GM21381 (cell line): ENCODE measurements at regions not wholly inside any gene's neighbourhood (a gene's known extent, or its start where the extent isn't known, plus 50 kb on each side); places are given as distances from the start of the nearest gene placed in this dataset.

ENCODE experiments used
- ATAC-seq: cut with Tn5 transposase; IDR thresholded peaks from one replicate; pipeline ENCODE4 v1.9.1; 2021; ENCODE audit warnings: mild to moderate bottlenecking, moderate library complexity; ENCODE audit not compliant: unreplicated experiment

DNA sequence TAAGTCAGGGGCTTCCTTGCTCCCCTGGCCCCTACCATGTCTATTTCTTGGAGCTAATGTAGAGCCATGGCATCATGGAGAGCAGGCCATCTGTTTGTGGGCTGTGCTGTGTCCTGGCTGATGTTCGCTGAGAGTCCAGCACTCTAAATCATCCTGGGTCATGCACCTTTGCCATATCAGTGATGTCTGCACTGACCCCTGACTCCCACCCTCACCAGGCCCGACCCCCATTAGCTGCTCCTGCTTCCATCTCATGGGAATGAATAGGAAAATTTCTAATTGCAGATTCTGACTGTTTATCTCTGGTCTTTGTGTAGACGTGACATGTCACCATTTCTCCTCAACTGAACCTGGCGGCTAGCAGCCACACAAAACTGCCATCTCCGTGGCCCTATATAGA, 236.9 kb downstream of the NSG2 start:
- no peak for ATAC-seq

DNA sequence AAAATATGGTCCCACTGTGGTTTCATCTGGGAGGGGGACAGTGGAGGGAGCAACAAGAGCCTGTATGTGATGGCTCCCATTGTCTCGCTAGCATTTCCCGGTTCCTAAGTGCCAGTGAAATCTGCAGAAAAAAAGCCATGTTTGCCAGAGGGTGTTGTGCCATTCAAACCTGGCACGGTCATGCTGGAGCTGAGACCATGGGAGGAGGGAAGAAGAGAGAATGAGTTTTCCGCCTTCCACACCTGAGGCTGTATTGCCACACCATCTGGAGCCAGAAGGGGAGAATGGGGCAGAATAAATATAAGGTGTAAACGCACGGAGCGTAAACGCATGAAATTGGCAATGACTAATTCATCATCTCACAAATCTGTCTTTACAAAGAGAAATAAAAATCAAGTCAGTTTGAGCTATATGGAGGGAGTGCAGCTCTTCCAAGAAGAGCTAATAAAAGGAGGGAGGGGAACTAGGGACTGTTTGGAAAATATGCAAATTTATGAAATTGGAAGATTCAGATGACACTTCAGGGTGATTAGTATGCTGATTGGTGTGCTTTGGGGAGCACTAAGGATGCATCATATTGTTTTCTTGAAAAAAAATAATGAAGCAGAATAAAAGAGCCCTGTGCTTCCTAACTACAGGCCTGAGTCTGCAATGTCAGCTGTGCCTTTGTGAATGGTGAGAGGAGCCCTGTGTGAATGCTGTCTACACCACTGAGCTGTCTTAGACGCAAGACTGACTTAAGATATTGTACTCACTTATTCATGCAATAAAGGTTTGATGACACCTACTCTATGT, 237.9 kb downstream of the NSG2 start:
- no peak for ATAC-seq

DNA sequence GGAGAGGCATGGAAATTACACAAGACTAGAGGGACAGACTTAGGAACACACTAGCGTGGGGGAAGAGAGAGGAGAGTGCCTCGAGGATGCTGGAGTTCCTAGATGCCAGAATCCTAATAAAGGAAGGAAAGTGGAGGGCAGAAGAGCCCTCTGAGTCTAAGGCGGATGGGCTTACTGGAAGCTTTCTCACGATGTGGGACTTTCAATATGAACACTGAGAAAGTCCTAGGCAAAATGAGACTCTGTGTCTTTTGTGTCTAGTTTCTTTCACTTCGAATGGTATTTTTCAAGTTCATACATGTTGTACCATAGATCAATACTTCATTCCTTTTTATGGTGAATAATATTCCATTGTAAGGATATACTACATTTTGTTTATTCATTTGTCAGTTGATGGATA, 239.4 kb downstream of the NSG2 start:
- ATAC-seq: no peak

DNA sequence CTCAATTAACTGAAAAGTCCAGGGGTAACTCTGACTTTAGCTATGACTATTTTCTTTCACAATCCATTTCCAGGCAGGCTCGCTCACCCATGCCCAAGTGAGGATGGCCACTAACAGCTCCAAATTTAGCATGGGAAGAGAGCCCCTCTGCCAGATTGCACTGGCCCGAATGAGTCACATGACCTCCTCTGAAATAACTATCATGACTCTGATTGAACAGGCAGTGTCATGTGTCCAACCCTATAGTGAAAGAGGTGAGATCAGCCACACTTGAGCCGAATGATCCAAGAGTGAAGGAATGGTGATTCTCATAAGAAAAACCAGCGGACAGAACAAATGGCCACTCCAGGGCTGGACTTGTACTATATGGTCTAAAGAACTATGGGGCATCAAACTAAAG, 242.3 kb downstream of the NSG2 start:
- no peak for ATAC-seq

DNA sequence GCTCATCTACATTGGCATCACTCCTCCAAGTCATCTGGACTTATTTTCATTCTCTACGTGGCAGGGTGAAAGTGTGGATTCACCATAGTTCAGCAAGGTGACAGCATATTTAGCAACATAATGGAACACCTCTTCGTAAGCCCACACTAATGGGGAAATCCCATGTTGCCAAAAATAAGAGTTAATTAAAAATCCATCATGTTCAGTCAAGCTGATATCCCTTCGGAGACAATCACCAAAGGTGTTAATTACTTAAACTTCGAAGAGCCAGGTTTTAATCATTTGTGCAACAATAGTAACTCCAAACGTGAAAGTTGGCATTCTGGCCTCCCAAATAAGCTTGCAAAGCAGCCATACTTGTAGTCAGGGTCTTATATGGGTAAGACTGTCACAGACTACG, 242.9 kb downstream of the NSG2 start:
- ATAC-seq: no peak

DNA sequence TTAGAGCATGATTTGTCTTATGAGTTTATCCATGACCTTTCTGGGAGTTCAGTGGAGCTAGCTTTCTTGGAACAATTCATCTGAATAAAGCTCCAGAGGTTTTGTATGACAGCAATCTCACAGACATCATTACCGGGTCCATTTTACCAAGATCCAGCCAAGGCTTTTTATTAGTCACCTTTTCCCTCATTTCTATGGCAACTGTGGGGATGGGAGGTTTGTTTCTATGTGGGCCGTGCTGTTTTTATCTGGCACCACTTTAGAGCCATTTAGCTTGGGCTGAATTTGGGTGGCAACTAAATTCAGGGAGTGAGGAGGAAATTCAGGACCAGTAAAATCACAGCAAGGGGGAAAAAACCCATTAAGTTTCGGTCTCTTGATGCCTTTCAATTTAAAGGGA, 245.7 kb downstream of the NSG2 start:
- ATAC-seq: no peak

DNA sequence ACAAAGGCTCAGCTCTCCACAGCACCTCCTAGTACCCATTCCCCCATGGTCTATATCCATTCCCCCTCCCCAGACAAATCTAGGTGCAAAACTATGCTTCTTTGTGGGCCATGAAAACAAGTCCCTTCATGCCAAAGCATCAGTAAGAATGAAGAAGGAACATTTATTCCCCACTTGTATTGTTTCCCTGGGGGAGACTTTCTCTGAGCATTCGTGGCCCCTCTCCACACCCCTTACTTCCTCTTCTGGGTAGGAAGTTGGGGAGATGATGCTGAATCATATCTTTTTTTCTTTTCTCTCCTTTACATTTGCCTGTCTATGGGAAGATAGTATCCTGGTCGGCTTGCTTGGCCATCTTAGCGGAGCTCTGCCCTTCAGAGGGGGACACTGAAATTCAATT, 246.8 kb downstream of the NSG2 start:
- ATAC-seq: no peak

DNA sequence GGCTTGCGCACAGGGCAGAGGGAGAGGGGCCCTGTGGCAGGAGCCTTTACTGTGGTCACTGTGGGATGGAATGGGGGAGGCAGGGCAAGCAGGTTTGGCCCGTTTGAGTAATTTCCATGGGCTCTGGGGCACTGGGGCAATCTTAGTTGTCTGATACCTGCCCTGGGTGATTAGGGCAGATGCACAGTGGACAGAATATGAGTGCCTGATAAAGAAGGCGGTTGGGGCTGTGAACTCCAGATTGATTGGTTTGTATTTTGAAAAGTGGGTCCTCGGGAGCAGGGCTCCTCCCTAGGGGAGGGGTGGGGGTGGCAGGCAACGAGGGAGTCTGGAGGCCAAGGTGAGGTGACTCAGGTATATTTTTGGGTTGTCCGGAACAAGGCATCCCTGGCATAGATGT, 247.5 kb downstream of the NSG2 start:
- no peak for ATAC-seq

DNA sequence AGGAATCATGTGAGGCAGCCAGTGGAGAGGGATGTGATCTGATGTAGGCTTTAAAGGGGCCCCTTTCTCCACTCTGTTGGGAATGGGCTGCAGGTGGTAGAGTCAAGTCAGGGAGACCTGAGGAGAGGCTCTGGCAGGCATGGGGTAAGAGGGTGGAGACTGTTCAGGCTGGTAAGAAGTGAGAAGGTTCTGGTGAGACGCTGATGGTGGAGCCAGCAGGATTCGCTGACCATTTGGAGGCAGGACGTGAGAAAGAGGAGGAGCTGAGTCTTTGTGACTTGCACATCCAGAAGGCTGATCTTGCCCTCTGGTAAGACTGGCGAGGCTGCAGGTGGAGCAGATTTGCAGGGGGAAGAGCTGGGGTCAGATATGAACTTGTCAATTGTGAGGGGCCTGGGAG, 248.0 kb downstream of the NSG2 start:
- ATAC-seq: no peak

DNA sequence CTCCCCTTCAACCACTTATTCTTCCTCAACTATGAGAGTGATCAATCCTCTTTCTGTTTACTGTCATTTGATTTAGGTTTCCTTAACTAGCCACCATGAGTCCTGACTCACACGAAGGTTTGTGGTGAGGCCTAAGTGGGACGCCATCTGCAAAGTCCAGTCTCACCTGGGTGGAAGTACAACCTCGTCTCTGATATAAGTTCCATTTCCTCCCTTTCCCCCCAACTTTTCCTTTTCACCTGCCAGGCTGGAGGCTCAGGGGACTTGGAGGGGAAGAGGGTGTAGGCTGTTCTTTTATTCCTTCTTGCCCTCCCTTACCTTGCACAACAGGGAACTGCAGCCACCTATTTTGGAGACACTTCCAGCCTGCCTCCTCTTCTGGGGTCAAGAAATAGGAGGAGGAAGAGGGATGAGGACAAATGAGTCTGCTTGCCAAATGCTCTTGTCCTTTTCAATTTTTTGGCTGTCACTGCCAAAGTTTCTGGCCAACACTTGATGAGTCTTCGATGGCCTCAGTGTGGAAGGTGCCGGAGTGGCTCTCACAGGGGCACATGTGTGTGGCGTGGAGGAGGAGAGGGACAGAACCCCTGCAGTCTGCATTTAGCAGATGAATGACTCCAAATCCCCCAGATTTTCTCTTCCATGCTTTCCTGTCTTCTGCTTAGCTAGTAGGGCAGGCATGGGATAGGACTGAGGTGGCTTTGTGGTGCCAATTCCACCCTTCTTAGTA, 249.6 kb downstream of the NSG2 start:
- ATAC-seq: no peak

DNA sequence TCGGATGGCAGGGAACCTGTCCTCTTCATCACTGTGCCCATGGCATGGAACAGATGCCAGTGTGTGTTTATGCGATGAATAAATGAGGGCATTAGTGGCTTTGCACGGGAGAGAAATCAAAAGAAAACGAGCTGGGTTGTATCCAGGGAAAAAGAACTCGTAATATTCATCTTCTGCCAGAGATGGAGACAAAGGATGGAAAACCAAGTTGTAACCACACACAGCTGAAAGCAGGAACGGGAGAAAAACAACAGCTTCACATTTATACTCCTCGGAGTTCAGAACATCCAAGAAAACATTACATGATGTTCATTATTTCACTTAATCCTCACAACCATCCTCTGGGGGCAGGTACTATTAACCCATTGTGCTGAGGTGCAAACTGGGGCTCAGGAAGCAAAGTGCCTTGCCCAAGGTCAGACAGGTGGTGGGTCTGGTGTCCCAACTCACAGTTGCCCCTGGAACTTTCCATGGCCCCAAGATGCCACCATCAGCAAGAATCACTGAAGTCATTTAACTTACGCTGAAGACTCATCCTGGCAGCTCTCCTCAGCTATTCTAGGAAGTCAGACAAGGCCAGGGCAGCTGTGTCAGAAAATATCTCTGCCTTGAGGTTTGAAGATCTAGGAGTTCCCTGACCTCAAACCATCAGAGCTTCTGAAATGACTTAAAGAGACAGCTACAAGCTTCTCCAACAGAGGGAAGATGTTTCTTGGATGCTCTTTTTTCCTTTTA, 250.4 kb downstream of the NSG2 start:
- no peak for ATAC-seq

DNA sequence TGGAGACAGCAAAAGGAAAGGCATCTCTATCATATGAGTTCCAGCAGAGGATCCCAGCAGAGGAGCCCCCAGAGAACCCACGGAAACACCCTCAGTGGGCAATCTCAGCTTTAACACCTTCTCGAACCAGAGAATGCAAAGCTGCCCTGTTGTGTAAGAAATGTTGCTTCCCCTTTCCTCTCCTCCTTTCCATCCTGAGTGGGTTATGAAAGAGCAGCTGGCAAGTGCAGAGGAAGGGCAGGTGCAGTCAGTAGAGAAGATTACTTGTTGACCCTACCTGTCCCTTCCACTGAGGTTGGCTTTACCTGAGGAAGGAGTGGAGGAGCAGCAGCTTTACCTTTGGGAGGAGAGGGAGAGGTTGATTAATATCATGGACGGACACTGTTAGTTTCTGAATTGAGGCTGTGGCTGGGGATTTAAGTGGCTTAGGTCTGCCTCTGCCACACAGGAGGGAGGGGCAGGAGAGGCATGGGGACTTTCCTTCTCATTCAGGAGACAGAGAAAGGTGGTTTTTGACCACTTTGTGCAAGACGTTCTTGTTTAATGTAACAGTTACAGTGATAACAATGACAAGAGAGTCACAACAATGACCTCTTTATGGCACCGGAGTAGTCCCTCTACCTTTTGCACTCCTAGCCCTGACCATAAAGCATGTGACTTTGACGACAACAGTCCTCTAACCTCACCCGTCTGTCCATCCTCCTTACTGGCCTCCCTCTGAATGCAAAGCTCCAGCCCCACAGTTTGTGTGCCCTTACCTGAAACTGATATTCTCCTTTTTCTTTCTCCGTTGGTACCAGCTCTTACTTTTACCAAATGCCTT, 254.8 kb downstream of the NSG2 start:
- no peak for ATAC-seq

DNA sequence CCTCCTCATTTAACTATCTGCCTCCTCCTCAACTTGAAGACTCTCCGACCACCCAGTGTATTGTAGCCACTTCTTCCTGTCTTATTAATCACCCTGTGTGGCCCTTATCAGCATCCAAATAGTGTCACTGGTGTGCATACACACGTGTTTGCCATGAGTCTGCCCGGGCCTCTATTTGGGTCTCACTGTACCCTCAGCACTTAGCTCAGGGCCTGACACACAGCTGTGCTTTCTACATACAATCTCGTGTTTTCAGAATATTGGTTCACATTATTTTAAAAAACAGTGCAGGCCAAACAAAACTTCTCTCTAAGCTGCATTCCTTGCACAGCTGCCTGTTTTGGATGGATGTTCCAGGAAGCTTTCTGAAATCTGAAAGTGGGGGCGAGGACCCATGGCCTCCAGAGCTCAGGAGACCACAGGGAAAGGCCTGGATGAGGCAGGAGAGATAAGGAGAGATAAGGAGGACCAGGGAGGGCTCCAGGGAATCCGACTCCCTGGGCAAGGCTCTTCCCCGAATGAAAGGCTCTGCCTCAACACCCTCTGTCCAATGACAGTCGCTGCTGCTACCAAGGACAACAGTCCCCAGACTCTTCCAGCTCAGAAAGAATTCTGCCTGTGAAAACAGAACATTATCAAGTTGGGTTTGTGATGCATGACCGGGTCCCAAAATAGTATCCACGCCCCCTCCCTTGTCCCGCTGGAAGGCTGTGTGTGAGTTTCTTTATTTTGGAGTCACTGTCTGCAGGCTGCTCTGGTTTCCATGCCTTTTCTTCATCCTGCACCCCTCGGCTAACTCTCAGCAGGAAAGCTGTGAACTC, 255.6 kb downstream of the NSG2 start:
- ATAC-seq: no peak

DNA sequence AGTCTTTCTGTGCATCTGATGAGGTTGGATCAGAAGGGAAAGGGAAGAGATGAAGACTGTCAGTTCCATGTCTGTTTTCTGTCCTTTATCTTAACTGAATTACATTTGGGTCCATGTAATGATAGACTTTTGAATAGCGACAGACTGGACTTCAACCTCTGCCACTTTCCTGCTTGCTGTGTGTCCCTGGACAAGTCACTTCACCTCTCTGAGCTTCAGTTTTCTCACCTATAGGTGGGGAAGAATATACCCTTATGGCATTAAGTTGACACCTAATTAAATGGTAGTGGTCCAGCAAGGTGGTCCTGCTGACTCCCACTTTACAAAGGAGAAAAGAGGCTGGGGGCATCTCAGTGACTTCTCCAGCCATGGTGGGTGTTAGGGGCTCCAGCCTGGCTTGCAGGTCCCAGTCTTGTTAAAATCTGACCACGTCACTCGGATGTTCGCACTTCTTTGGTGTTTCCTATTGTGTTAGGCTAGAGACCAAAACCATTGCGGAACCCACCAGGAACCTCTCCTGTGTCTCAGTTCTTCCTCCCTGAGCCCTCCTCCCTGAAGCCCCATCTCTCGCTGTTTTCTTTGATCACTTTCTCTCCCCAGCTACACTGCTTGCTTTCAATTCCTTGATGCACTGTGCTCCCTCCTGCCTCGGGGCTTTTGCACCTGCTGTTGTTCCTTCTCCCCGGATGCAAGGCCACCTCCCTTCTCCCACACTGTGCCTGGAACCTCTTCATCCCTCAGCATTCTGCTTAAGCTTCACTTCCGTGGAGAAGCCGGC, 256.5 kb downstream of the NSG2 start:
- ATAC-seq: no peak

DNA sequence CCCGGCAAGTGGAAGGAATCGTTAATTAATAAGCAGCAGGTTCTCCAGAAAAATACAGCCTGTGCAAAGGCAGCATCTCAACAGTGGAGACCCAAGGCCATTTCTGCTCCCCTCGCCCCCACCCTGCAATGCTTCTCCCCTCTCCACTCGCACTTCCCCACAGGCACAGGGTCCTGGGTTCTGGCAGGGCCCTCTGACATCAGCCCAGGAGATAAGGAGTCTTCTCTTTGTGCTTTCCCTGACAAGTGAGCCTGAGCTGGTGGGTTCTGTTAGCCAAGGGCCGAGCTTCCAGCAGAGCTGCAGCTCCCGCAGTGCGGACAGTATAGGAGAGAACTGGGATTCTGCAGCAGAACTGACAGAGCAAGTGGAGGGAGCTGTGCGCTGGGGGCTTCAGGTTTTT, 257.5 kb downstream of the NSG2 start:
- ATAC-seq: no peak

DNA sequence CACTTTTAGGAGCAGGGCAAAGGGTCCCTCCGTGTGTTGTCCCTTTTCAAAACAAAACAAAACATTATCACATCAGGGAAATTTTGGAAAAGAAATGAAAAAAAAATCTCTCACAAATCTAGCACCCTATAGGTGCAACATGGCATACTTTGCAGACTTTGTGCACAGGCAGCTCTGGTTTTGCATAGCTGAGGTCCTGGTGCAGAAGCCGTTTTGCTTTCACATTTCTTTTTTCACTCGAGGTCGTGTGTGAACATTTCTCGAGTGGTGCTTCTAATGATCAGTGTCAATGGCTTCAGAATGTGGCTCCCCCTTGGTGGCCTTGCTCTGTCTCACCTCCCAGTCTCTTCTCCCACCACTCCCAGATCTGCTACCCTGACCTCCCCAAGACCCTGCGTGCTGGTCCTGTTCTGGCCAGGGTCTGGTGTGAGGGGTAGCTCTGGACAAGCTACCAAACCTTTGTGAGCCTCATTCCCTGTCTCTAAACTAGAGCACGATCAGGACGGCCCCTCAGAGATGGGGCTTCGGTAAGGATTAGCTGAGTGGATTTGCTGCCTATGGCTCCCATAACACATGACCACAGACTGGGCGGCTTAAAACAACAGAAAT, 258.0 kb downstream of the NSG2 start:
- ATAC-seq: no peak

DNA sequence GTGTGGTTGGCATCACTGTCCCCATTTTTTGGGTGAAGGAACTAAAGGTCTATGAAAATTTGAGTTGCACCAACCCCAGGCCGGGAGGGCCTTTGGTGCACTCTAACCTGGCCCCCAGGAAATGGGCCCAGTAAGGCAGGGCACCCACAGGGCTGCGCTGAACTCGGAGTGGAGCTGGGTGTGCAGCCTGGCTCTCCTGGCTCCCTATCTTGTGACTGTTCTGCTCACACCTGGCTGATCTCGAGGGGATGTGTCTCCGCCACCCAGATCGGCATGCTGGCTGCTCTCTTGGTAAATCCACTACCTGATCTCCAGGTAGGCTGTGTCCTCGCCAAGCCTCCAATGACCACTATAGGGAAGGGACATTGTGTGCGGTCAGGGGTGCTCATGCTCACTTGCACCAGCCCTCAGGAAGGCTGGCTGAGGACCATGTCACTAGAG, 259.8 kb downstream of the NSG2 start:
- ATAC-seq: no peak

DNA sequence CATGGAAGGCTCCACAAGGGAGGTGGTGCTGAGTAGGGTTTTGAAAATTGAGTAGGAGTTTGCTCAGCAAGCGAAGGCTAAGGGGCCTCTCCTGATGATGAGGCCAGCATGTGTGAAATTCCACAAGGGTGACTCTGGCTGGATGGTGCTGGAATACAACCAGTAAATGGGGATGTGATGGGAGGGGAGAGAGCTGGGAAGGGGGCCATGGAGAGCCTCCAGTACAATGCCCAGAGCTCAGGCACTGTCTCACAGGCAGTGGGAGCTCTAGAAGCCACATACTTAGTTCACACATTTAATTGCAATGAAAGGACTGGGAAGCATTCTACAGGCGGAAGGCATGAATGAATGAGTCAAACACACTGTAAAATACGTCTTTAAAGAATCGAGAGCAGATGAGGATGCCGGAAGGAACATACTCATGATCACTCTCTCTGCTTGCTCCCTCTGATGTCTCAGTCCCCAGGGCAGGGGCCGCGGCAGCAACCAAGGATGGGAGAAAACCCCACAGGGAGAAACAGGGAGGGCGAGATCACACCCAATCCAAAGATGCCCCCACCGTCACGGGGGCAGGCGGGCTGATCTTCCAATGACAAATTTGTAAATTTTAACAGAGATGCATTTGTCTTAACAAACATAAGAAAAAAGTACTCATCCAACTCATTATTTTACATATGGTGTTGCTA, 261.0 kb downstream of the NSG2 start:
- no peak for ATAC-seq
